Smooth muscle cell (in vitro differentiated cells): ENCODE measurements at regions not wholly inside any gene's neighbourhood (a gene's known extent, or its start where the extent isn't known, plus 50 kb on each side); places are given as distances from the start of the nearest gene placed in this dataset.

Experiments
- DNase-seq: peaks from one replicate; lab custom pipeline; 2025; ENCODE audit not compliant: unreplicated experiment; lab: John Stamatoyannopoulos, UW
- H2AFZ ChIP-seq: fragments of 200-600 bp; sonication (generic); 2 replicates; pipeline ENCODE4 v1.6.0; 2016; ENCODE audit warnings: antibody characterized with exemption, low read depth, mild to moderate bottlenecking
- H3F3A ChIP-seq: fragments of 200-600 bp; sonication (generic); 2 replicates; pipeline ENCODE4 v1.6.0; 2017; ENCODE audit warnings: antibody characterized with exemption, low read depth
- H3K27ac ChIP-seq: fragments of 200-600 bp; sonication (generic); 2 replicates; pipeline ENCODE4 v1.5.1; 2016; ENCODE audit warnings: low read depth, mild to moderate bottlenecking
- H3K27me3 ChIP-seq: fragments of 200-600 bp; sonication (generic); 2 replicates; pipeline ENCODE4 v1.6.1; 2016; ENCODE audit warnings: low read depth, mild to moderate bottlenecking
- H3K36me3 ChIP-seq: fragments of 200-600 bp; sonication (generic); 2 replicates; pipeline ENCODE4 v1.5.1; 2016; ENCODE audit warnings: low read depth
- H3K4me1 ChIP-seq: fragments of 200-600 bp; sonication (generic); 2 replicates; pipeline ENCODE4 v1.5.1; 2016; ENCODE audit warnings: low read depth
- H3K4me2 ChIP-seq: fragments of 200-600 bp; sonication (generic); 2 replicates; pipeline ENCODE4 v1.6.0; 2016; ENCODE audit warnings: mild to moderate bottlenecking
- H3K4me3 ChIP-seq: fragments of 200-600 bp; sonication (generic); 2 replicates; pipeline ENCODE4 v1.5.1; 2016; ENCODE audit warnings: mild to moderate bottlenecking
- H3K79me2 ChIP-seq: fragments of 200-600 bp; sonication (generic); 2 replicates; pipeline ENCODE4 v1.6.0; 2016; ENCODE audit warnings: low read depth, mild to moderate bottlenecking
- H3K9ac ChIP-seq: fragments of 200-600 bp; sonication (generic); 2 replicates; pipeline ENCODE4 v1.6.0; 2016; ENCODE audit warnings: low read depth
- H3K9me3 ChIP-seq: fragments of 200-600 bp; sonication (generic); replicated peaks from 2 replicates; pipeline ENCODE4 v1.5.1; 2016; ENCODE audit warnings: low read depth
- H4K20me1 ChIP-seq: fragments of 200-600 bp; sonication (generic); 2 replicates; pipeline ENCODE4 v1.6.0; 2016; ENCODE audit warnings: low read depth
- WGBS: methylation state at CpG from one replicate; pipeline ENCODE4 v1.1.7; 2016; ENCODE audit warnings: low lambda C conversion rate; 5-methylcytosine and 5-hydroxymethylcytosine counted together
- TF ChIP-seq, protein P1 (sequence below): fragments of 200-600 bp; sonication (generic); IDR thresholded peaks from 2 replicates; pipeline ENCODE4 v1.5.1; 2017; ENCODE audit warnings: borderline replicate concordance, mild to moderate bottlenecking, antibody characterized with exemption; ENCODE audit not compliant: insufficient read depth, poor library complexity, severe bottlenecking

DNA sequence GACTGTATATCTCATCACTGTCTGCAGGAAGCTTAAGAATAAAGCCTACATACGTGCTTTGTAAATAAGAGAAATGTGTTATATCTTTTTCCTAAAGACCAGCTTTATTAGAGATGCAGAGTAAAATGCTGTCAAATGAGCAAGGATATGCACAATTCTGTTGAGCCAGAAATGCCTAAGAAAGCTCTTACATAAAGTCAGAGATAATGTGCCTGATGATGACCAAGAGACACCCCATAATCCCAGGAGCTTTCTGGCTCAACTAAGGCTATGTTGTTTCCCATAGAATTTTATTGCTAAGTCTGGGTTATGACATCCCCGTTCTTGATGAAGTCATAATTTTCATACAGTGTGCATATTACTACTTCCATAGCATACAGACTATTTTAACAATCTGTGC lies 209.9 kb downstream of the GALC start:
- no peaks in the 10 kb centered on the region for H3K27me3 ChIP-seq
- TF ChIP-seq, protein P1, sequence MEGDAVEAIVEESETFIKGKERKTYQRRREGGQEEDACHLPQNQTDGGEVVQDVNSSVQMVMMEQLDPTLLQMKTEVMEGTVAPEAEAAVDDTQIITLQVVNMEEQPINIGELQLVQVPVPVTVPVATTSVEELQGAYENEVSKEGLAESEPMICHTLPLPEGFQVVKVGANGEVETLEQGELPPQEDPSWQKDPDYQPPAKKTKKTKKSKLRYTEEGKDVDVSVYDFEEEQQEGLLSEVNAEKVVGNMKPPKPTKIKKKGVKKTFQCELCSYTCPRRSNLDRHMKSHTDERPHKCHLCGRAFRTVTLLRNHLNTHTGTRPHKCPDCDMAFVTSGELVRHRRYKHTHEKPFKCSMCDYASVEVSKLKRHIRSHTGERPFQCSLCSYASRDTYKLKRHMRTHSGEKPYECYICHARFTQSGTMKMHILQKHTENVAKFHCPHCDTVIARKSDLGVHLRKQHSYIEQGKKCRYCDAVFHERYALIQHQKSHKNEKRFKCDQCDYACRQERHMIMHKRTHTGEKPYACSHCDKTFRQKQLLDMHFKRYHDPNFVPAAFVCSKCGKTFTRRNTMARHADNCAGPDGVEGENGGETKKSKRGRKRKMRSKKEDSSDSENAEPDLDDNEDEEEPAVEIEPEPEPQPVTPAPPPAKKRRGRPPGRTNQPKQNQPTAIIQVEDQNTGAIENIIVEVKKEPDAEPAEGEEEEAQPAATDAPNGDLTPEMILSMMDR = no peak
- no peak overlapping the region for H3K9ac ChIP-seq
- peaks cover 4% of the 10 kb centered on the region for H3K4me1 ChIP-seq
- no peaks in the 10 kb centered on the region for H3K79me2 ChIP-seq
- WGBS = 25% methylated on average over 2 of the region's 2 CpGs
- H3K4me2 ChIP-seq = no peak overlapping the region
- H3K4me3 ChIP-seq = no peak overlapping the region
- no peaks in the 10 kb centered on the region for H3K36me3 ChIP-seq
- no peaks in the 10 kb centered on the region for H4K20me1 ChIP-seq
- H3K9me3 ChIP-seq = no peaks in the 10 kb centered on the region
- no peak for DNase-seq
- H3K27ac ChIP-seq = no peak overlapping the region
- no peak overlapping the region for H2AFZ ChIP-seq
- H3F3A ChIP-seq = no peaks in the 10 kb centered on the region

- Histone ChIP-seq H3F3A (no peaks in the 10 kb centered on the region), H3K36me3 (no peaks in the 10 kb centered on the region), H3K4me2 (no peak overlapping the region), H4K20me1 (no peaks in the 10 kb centered on the region), H3K4me1 (no peaks in the 10 kb centered on the region), H2AFZ (no peak overlapping the region), H3K4me3 (no peak overlapping the region), H3K27ac (no peak overlapping the region), H3K9me3 (no peaks in the 10 kb centered on the region), H3K79me2 (no peaks in the 10 kb centered on the region), H3K9ac (no peak overlapping the region), H3K27me3 (no peaks in the 10 kb centered on the region)
- TF ChIP-seq, protein P1 = no peak
- no peak for DNase-seq
- WGBS = 79% methylated on average over 7 of the region's 7 CpGs
Measured at GRCh38 chr14:87772854-87773253, 220.1 kb downstream of the GALC start.

- no peaks in the 10 kb centered on the region for H3K36me3 ChIP-seq
- no peaks in the 10 kb centered on the region for H4K20me1 ChIP-seq
- TF ChIP-seq, protein P1 = no peak
- H3K27me3 ChIP-seq = no peaks in the 10 kb centered on the region
- H3K27ac ChIP-seq = no peak overlapping the region
- WGBS = 87% methylated on average over 2 of the region's 2 CpGs
- H3K9ac ChIP-seq = no peak overlapping the region
- H3K79me2 ChIP-seq = no peaks in the 10 kb centered on the region
- DNase-seq = no peak
- H2AFZ ChIP-seq = no peak overlapping the region
- no peak overlapping the region for H3K4me2 ChIP-seq
- H3K4me3 ChIP-seq = no peak overlapping the region
- H3K4me1 ChIP-seq = no peaks in the 10 kb centered on the region
- H3K9me3 ChIP-seq = no peaks in the 10 kb centered on the region
- H3F3A ChIP-seq = no peaks in the 10 kb centered on the region
Measured at GRCh38 chr14:87767567-87767901, 225.4 kb downstream of the GALC start.

GRCh38 chr14:87758876-87759275 lies 234.1 kb downstream of the GALC start:
- DNase-seq = no peak
- Histone ChIP-seq H3K4me1 (no peaks in the 10 kb centered on the region), H2AFZ (no peak overlapping the region), H3K4me3 (no peak overlapping the region), H3K9ac (no peak overlapping the region), H3K36me3 (no peaks in the 10 kb centered on the region), H4K20me1 (no peaks in the 10 kb centered on the region), H3K4me2 (no peak overlapping the region), H3K27me3 (no peaks in the 10 kb centered on the region), H3K27ac (no peak overlapping the region), H3K9me3 (no peaks in the 10 kb centered on the region), H3K79me2 (no peaks in the 10 kb centered on the region), H3F3A (no peaks in the 10 kb centered on the region)
- TF ChIP-seq, protein P1 = no peak
- 57% methylated on average over 2 of the region's 2 CpGs for WGBS
